ENCODE measurements at regions not wholly inside any gene's neighbourhood (a gene's known extent, or its start where the extent isn't known, plus 50 kb on each side); places are given as distances from the start of the nearest gene placed in this dataset.
"Not testable (repeated sequence)": the region's sequence is repeated elsewhere in the genome, so short reads cannot be mapped to it uniquely, and the experiment has no call there.

GRCh38 chr2:185384822-185385560, 353.6 kb upstream of the FSIP2 start:
- DNase-seq (ENCODE audit: low read depth in 2 of 2) = no peak

- DNase-seq (ENCODE audit: low read depth in 2 of 2) = no peak
Observed at GRCh38 chr2:185388226-185388625, 350.4 kb upstream of the FSIP2 start.

- no peak for DNase-seq (ENCODE audit: low read depth in 2 of 2)
Observed at GRCh38 chr2:185391543-185391942, 347.1 kb upstream of the FSIP2 start.

- no peak for DNase-seq (ENCODE audit: low read depth in 2 of 2)
Observed at GRCh38 chr2:185393091-185393490, 345.5 kb upstream of the FSIP2 start.

- DNase-seq (ENCODE audit: low read depth in 2 of 2) = no peak
Observed at GRCh38 chr2:185402474-185402873, 336.1 kb upstream of the FSIP2 start.

GRCh38 chr2:185404578-185404977, 334.0 kb upstream of the FSIP2 start:
- DNase-seq (ENCODE audit: low read depth in 2 of 2) = no peak

GRCh38 chr2:185417111-185417510, 321.5 kb upstream of the FSIP2 start:
- DNase-seq (ENCODE audit: low read depth in 2 of 2) = no peak

- DNase-seq (ENCODE audit: low read depth in 2 of 2) = no peak
Observed at GRCh38 chr2:185417688-185418087, 320.9 kb upstream of the FSIP2 start.

- not testable (repeated sequence) for DNase-seq (ENCODE audit: low read depth in 2 of 2)
Observed at GRCh38 chr2:185424958-185425629, 313.5 kb upstream of the FSIP2 start.

- DNase-seq (ENCODE audit: low read depth in 2 of 2) = no peak
Observed at GRCh38 chr2:185428000-185428399, 310.6 kb upstream of the FSIP2 start.

- DNase-seq (ENCODE audit: low read depth in 2 of 2) = peak; percentile 22 to 27
Observed at GRCh38 chr2:185433824-185434223, 304.8 kb upstream of the FSIP2 start.

- DNase-seq (ENCODE audit: low read depth in 2 of 2) = no peak
Observed at GRCh38 chr2:185436787-185437372, 301.7 kb upstream of the FSIP2 start.

- no peak for DNase-seq (ENCODE audit: low read depth in 2 of 2)
Observed at GRCh38 chr2:185441486-185442005, 297.1 kb upstream of the FSIP2 start.

GRCh38 chr2:185456517-185456916, 282.1 kb upstream of the FSIP2 start:
- DNase-seq (ENCODE audit: low read depth in 2 of 2) = peak; percentile 24 to 30

GRCh38 chr2:185463481-185463880, 275.1 kb upstream of the FSIP2 start:
- DNase-seq (ENCODE audit: low read depth in 2 of 2) = no peak

GRCh38 chr2:185466915-185467314, 271.7 kb upstream of the FSIP2 start:
- no peak for DNase-seq (ENCODE audit: low read depth in 2 of 2)

- DNase-seq (ENCODE audit: low read depth in 2 of 2) = no peak
Observed at GRCh38 chr2:185471441-185471840, 267.2 kb upstream of the FSIP2 start.

- no peak for DNase-seq (ENCODE audit: low read depth in 2 of 2)
Observed at GRCh38 chr2:185472574-185472973, 266.0 kb upstream of the FSIP2 start.

GRCh38 chr2:185473838-185474237, 264.8 kb upstream of the FSIP2 start:
- DNase-seq (ENCODE audit: low read depth in 2 of 2) = no peak

GRCh38 chr2:185475914-185476313, 262.7 kb upstream of the FSIP2 start:
- no peak for DNase-seq (ENCODE audit: low read depth in 2 of 2)

GRCh38 chr2:185477452-185477851, 261.2 kb upstream of the FSIP2 start:
- DNase-seq (ENCODE audit: low read depth in 2 of 2) = no peak

- no peak for DNase-seq (ENCODE audit: low read depth in 2 of 2)
Observed at GRCh38 chr2:185484602-185485001, 254.0 kb upstream of the FSIP2 start.

- no peak for DNase-seq (ENCODE audit: low read depth in 2 of 2)
Observed at GRCh38 chr2:185502351-185502750, 236.3 kb upstream of the FSIP2 start.

All from fibroblast of skin of left quadriceps (primary cell).